ENCODE measurements at regions not wholly inside any gene's neighbourhood (a gene's known extent, or its start where the extent isn't known, plus 50 kb on each side); places are given as distances from the start of the nearest gene placed in this dataset.
"Not testable (repeated sequence)": the region's sequence is repeated elsewhere in the genome, so short reads cannot be mapped to it uniquely, and the experiment has no call there.

DNA sequence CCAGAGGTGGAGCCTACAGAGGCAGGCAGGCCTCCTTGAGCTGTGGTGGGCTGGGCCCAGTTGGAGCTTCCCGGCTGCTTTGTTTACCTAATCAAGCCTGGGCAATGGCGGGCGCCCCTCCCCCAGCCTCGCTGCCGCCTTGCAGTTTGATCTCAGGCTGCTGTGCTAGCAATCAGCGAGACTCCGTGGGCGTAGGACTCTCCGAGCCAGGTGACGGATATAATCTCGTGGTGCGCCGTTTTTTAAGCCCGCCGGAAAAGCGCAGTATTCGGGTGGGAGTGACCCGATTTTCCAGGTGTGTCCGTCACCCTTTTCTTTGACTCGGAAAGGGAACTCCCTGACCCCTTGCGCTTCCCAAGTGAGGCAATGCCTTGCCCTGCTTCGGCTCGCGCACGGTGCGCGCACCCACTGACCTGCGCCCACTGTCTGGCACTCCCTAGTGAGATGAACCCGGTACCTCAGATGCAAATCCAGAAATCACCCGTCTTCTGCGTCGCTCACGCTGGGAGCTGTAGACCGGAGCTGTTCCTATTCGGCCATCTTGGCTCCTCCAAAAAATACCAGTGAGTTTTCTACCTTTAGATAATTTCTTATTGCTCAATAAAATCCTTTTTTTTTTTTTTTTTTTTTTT lies 118.5 kb upstream of the TBC1D5 start:
- DNase-seq; H3K36me3 Mint-ChIP-seq (ENCODE audit: low read depth); H3K4me1 Mint-ChIP-seq; POLR2A ChIA-PET; H3K27ac Mint-ChIP-seq; H3K9me3 Mint-ChIP-seq; H3K4me3 Mint-ChIP-seq: not testable (repeated sequence)
- H3K27me3 Mint-ChIP-seq: peaks cover 12% of the 10 kb centered on the region
- CTCF ChIA-PET: interaction anchor here (0.6 kb wide), 1 partner anchor 27 kb away, joined by 3 read pairs; no protein-coding TSS in a partner anchor

DNA sequence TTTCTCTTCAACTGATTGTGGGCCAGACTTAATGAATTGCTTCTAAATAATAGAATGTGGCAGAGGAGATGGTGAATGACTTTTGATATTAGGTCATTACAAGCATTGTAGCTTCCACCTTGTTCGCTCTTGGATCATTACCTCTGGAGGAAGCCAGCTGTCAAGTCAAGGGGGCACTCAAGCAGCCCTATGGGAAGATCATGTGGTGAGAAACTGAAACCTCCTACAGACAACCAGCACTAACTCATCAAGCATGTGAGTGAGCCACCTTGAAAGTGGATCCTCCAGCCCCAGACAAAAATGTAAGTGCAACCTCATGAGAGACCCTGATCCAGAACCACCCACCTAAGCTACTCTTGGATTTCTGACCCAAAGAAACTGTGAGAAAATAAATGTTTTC lies 109.8 kb upstream of the TBC1D5 start:
- Mint-ChIP-seq H3K9me3 (no peaks in the 10 kb centered on the region), H3K4me3 (no peak overlapping the region), H3K27me3 (peaks cover 23% of the 10 kb centered on the region), H3K27ac (no peak overlapping the region), H3K36me3 (ENCODE audit: low read depth) (no peaks in the 10 kb centered on the region), H3K4me1 (no peaks in the 10 kb centered on the region)
- ChIA-PET CTCF (interaction anchor here (1.3 kb wide), 1 partner anchor 11 kb away, joined by 3 read pairs; no protein-coding TSS in a partner anchor), POLR2A (no interaction called here)
- no peak for DNase-seq

DNA sequence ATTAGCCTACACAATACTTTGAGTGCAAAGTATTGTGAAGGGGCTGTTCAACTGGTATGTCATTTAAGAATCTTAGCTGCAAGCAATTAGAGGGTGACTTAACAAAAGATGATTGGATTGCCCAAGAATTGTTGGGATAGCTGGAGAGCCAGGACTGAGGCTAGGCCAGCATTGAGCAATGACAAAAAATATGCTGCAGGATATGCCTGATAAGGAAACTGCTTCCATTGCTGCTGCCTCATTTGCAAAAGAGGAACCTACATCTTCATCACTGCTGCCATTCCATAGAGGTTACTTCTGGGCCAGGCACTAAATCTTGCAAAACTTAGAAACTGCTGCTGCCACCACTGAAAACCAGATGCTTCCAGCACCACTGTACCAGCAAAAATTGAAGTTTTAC lies 108.0 kb upstream of the TBC1D5 start:
- DNase-seq: no peak
- Mint-ChIP-seq H3K4me3 (no peak overlapping the region), H3K27ac (no peak overlapping the region), H3K9me3 (no peaks in the 10 kb centered on the region), H3K4me1 (no peaks in the 10 kb centered on the region), H3K36me3 (ENCODE audit: low read depth) (no peaks in the 10 kb centered on the region), H3K27me3 (peaks cover 8% of the 10 kb centered on the region)
- ChIA-PET POLR2A (no interaction called here), CTCF (interaction anchor here (1.7 kb wide), 1 partner anchor 9 kb away, joined by 4 read pairs; no protein-coding TSS in a partner anchor)

DNA sequence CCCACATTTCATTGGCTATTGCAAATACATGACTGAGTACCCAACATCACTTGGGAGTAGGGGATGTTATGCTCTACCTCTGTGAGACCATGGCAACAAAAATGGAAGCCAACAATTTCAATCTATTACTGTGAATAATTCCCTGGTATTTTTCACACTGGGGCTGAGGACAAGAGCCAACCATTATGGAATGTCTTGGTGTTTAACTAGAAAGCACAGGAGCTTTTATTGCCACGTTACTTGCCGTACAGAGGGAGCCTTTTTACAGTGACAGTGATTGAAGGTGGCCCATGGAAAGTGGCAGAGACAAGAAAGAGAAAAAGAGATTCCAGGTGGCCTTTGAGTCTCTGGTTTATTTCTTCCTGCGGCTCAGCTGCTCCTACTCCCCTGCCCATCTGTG lies 105.7 kb upstream of the TBC1D5 start:
- H3K9me3 Mint-ChIP-seq: no peaks in the 10 kb centered on the region
- H3K4me3 Mint-ChIP-seq: no peak overlapping the region
- no peak for DNase-seq
- ChIA-PET POLR2A (no interaction called here), CTCF (no interaction called here)
- H3K36me3 Mint-ChIP-seq (ENCODE audit: low read depth): no peaks in the 10 kb centered on the region
- no peaks in the 10 kb centered on the region for H3K27me3 Mint-ChIP-seq
- no peak overlapping the region for H3K27ac Mint-ChIP-seq
- no peaks in the 10 kb centered on the region for H3K4me1 Mint-ChIP-seq

- H3K36me3 Mint-ChIP-seq (ENCODE audit: low read depth): no peaks in the 10 kb centered on the region
- H3K27ac Mint-ChIP-seq: no peak overlapping the region
- POLR2A ChIA-PET: no interaction called here
- DNase-seq: no peak
- peaks cover 2% of the 10 kb centered on the region for H3K27me3 Mint-ChIP-seq
- H3K4me1 Mint-ChIP-seq: no peaks in the 10 kb centered on the region
- CTCF ChIA-PET: no interaction called here
- no peak overlapping the region for H3K4me3 Mint-ChIP-seq
- no peaks in the 10 kb centered on the region for H3K9me3 Mint-ChIP-seq
Observed at GRCh38 chr3:17847156-17847555, 104.7 kb upstream of the TBC1D5 start.

DNA sequence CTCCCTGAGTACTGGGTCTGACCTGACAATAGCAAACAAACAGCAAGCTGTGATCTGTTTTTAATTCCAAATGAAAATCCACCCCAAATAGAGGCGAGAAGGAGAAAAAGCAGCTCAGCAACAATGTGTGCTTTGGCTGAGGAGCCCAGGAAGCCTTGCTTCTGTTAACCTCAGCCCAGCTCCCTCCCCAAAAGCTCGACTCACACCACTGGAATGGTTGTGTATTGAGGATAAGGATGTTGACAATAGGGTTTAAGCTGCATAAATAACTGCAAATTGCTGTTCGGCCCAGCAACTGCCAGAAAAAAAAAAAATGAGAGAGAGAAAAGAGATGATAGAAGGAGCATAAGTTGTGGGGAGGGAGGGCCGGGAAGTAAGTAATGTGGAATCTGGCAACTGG lies 104.0 kb upstream of the TBC1D5 start:
- Mint-ChIP-seq H3K27ac (no peak overlapping the region), H3K36me3 (ENCODE audit: low read depth) (no peaks in the 10 kb centered on the region), H3K4me1 (no peaks in the 10 kb centered on the region), H3K27me3 (peaks cover 4% of the 10 kb centered on the region), H3K4me3 (no peak overlapping the region), H3K9me3 (no peaks in the 10 kb centered on the region)
- ChIA-PET CTCF (interaction anchor here (0.7 to 1.1 kb wide), 2 partner anchors 53 to 428 kb away, joined by 3 to 5 read pairs; no protein-coding TSS in a partner anchor), POLR2A (no interaction called here)
- no peak for DNase-seq

DNA sequence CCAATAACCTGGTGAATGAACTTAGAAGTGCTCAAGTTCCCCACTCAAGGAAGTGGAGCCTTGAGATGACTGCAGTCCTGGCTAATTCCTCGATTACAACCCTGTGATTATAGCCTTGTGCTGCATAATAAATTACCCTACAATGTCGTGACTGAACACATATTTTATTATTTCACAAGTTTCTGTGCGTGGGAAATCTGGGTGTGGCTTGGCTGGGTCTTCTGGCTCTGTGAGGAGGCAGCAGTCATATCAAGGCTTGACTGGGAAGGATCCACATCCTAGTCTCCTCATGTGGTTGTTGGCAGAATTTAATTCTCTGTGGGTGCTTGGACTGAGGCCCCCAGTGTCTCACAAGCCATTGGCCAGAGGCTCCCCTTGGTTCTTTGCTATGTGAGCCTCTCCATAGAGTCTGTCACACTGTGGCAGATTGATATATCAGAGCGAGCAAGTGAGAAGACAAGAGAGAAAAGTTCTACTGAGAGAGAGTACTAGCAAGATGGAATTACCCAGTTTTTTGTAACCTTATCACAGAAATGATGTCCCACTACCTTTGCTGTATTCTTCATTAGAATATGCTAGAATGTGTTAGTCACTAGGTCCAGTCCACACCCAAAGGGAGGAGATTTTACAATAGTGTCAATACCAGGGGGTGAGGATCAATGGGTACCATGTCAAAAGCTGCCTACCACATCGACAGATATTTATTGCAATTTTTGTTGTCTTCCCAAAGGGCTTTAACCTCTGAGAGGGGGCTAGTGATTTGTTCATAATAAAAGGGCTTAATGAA lies 102.8 kb upstream of the TBC1D5 start:
- Mint-ChIP-seq H3K27ac (no peak overlapping the region), H3K4me3 (no peak overlapping the region), H3K4me1 (no peaks in the 10 kb centered on the region), H3K36me3 (ENCODE audit: low read depth) (no peaks in the 10 kb centered on the region), H3K9me3 (no peaks in the 10 kb centered on the region), H3K27me3 (peaks cover 4% of the 10 kb centered on the region)
- ChIA-PET POLR2A (no interaction called here), CTCF (interaction anchor here (0.5 to 1.1 kb wide), 2 partner anchors 33 to 426 kb away, joined by 3 to 5 read pairs; no protein-coding TSS in a partner anchor)
- DNase-seq: no peak

DNA sequence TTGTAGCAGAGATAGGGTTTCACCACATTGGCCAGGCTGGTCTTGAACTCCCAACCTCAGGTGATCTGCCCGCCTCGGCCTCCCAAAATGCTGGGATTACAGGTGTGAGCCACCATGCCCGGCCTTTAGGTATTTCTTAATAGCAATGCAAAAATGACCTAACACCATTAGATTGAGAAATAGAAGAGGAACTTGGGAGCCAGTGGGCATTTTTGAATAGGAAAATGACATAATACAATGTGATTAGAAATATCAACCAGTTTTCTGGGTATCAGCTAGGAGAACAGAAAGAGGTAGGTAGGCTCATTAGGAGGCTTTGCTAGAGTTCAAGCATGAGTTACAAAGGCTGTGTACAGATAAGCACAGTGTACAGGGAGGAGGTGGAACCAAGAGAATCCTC lies 101.8 kb upstream of the TBC1D5 start:
- POLR2A ChIA-PET: no interaction called here
- Mint-ChIP-seq H3K4me3 (no peak overlapping the region), H3K9me3 (no peaks in the 10 kb centered on the region), H3K4me1 (no peaks in the 10 kb centered on the region), H3K27ac (no peak overlapping the region), H3K27me3 (peaks cover 4% of the 10 kb centered on the region), H3K36me3 (ENCODE audit: low read depth) (no peaks in the 10 kb centered on the region)
- CTCF ChIA-PET: no interaction called here
- DNase-seq: no peak

- POLR2A ChIA-PET: no interaction called here
- Mint-ChIP-seq H3K9me3 (no peaks in the 10 kb centered on the region), H3K4me1 (no peaks in the 10 kb centered on the region)
Observed at GRCh38 chr3:17841190-17841828, 98.9 kb upstream of the TBC1D5 start.

GRCh38 chr3:17840651-17841050 lies 98.2 kb upstream of the TBC1D5 start:
- H3K4me3 Mint-ChIP-seq: no peak overlapping the region
- no peaks in the 10 kb centered on the region for H3K36me3 Mint-ChIP-seq (ENCODE audit: low read depth)
- ChIA-PET CTCF (interaction anchor here (0.6 to 2.6 kb wide), 16 partner anchors 9 to 416 kb away, joined by 3 to 12 read pairs (median 4); no protein-coding TSS in a partner anchor), POLR2A (no interaction called here)
- H3K9me3 Mint-ChIP-seq: no peaks in the 10 kb centered on the region
- H3K27me3 Mint-ChIP-seq: peaks cover 4% of the 10 kb centered on the region
- DNase-seq: no peak
- no peak overlapping the region for H3K27ac Mint-ChIP-seq
- no peaks in the 10 kb centered on the region for H3K4me1 Mint-ChIP-seq

More at GRCh38 chr3:17841190-17841828, 98.9 kb upstream of the TBC1D5 start:
- peaks cover 4% of the 10 kb centered on the region for H3K27me3 Mint-ChIP-seq
- CTCF ChIA-PET: interaction anchor here (0.6 to 2.6 kb wide), 19 partner anchors 9 to 513 kb away, joined by 3 to 12 read pairs (median 4); no protein-coding TSS in a partner anchor
- peak; percentile 72 for DNase-seq
- H3K4me3 Mint-ChIP-seq: no peak overlapping the region
- H3K36me3 Mint-ChIP-seq (ENCODE audit: low read depth): no peaks in the 10 kb centered on the region
- no peak overlapping the region for H3K27ac Mint-ChIP-seq

DNA sequence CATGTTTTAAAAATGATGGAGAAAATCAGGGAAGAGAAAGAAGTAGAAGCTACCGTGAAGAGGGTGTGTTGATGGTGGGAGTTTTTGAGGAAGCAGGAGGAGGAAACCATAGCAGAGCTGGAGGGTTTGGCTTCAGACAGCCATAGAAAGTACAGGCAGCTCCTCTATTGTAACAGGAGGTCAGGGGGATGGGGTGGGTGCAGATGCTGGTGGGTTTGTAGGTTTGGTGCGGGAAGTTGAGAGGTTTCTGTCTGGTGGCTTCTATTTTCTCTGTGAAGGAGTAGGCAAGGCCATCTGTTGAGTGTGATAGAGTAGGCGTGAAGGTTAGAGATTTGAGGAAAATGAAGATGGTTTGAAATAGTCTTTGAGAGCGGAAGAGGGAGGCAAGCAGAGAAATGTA lies 97.7 kb upstream of the TBC1D5 start:
- no peaks in the 10 kb centered on the region for H3K4me1 Mint-ChIP-seq
- ChIA-PET CTCF (interaction anchor here (1.1 to 2.6 kb wide), 4 partner anchors 8 to 342 kb away, joined by 3 to 12 read pairs (median 7); no protein-coding TSS in a partner anchor), POLR2A (no interaction called here)
- no peaks in the 10 kb centered on the region for H3K9me3 Mint-ChIP-seq
- no peaks in the 10 kb centered on the region for H3K36me3 Mint-ChIP-seq (ENCODE audit: low read depth)
- no peak for DNase-seq
- peaks cover 4% of the 10 kb centered on the region for H3K27me3 Mint-ChIP-seq
- H3K4me3 Mint-ChIP-seq: no peak overlapping the region
- H3K27ac Mint-ChIP-seq: no peak overlapping the region

DNA sequence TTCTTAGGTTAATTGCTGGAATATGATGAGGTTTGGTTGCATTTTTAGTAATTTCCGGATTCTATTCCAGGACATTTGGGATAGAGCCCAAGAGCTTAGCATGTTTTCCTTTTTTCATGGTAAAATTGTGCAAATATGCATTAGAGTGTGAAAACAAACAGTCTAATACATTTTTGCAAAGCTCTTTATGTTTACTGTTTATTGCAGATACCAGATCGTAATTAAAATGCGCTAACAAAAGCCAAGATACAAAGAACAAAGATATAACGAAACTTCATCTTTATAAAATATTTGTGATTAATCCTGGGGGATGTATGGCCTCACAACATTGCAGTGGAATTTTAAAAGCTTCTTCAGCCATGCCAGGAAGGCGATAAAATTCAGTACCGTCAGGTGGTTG lies 94.5 kb upstream of the TBC1D5 start:
- CTCF ChIA-PET: no interaction called here
- Mint-ChIP-seq H3K27ac (no peak overlapping the region), H3K9me3 (no peaks in the 10 kb centered on the region), H3K4me3 (no peak overlapping the region), H3K27me3 (peaks cover 8% of the 10 kb centered on the region), H3K4me1 (no peaks in the 10 kb centered on the region), H3K36me3 (ENCODE audit: low read depth) (no peaks in the 10 kb centered on the region)
- no peak for DNase-seq
- POLR2A ChIA-PET: no interaction called here

DNA sequence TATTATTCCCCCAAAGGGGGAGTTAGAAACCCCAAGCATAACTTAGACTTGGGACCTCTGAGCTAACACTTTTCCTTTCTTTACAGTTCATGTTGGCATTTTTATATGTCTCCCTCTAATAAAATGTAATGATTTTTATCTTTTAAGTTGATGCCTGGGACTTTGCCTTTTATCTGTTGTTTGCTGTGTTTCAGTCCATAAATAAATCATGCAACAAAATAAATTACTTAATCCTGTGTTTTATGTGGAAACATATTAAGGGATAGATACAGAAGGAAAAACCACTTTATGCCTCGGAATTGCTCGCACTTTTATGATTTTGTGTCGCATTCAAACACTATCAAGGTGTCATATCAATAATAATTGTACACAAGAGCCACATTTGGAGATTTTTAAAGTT lies 93.7 kb upstream of the TBC1D5 start:
- Mint-ChIP-seq H3K27me3 (peaks cover 9% of the 10 kb centered on the region), H3K9me3 (no peaks in the 10 kb centered on the region), H3K27ac (no peak overlapping the region), H3K4me1 (no peaks in the 10 kb centered on the region), H3K4me3 (no peak overlapping the region), H3K36me3 (ENCODE audit: low read depth) (no peaks in the 10 kb centered on the region)
- ChIA-PET CTCF (no interaction called here), POLR2A (no interaction called here)
- no peak for DNase-seq
